RPMI7951 (cell line): ENCODE measurements at regions not wholly inside any gene's neighbourhood (a gene's known extent, or its start where the extent isn't known, plus 50 kb on each side); places are given as distances from the start of the nearest gene placed in this dataset.
"Not testable (repeated sequence)": the region's sequence is repeated elsewhere in the genome, so short reads cannot be mapped to it uniquely, and the experiment has no call there.

ENCODE experiments used
- DNase-seq: peaks from one replicate; pipeline ENCODE4 v3.0.0-alpha.2; 2012; ENCODE audit warnings: low read depth

- no peak for DNase-seq
Observed at GRCh38 chrX:75873993-75874392, 88.9 kb upstream of the MAGEE2 start.

GRCh38 chrX:75883446-75883845 is 98.4 kb upstream of the MAGEE2 start:
- no peak for DNase-seq

DNA sequence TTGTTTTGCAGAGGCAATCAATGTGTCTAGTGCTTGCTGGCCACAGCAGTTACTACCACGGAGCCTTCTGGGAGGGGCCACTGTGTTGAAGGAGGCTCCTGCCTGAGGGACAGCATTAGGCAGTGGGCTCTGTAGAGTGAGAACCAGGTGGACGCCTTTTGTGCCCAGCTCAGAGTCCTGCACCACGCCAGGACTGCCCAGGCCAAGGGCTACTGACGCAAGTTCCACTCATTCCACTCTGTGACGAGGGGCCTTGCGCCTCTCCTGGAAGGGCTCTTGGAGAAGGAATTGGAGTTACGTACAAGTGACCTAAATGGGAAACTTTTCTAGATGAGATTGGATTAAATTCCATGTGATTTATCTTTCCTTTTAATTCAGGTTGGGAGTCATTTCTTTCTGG is 102.8 kb upstream of the MAGEE2 start:
- no peak for DNase-seq

DNA sequence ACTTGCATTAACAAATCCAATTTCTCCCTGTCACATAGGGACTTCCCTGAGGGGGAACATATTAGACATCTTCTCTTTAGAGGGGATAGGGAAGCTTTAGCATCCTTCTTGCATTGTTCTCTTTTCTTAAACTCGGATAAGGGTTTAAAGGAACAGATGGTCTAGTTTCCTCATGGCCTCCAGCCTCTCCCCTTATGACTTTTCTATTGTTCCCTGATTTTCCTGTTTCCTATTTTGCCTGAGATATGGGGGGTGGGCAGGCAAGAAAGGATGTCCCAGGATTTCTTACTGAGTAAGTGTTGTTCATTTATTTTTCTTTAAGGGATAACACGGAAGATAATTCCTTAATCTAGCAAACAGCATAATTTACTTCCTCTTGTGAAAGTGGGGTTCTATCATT is 107.7 kb upstream of the MAGEE2 start:
- no peak for DNase-seq

- DNase-seq = no peak
Observed at GRCh38 chrX:75893281-75893680, 108.2 kb upstream of the MAGEE2 start.

- no peak for DNase-seq
Observed at GRCh38 chrX:75911716-75912115, 126.7 kb upstream of the MAGEE2 start.

GRCh38 chrX:75957107-75957610 is 172.1 kb upstream of the MAGEE2 start:
- no peak for DNase-seq

GRCh38 chrX:75961321-75961720 is 176.3 kb upstream of the MAGEE2 start:
- DNase-seq = not testable (repeated sequence)

DNA sequence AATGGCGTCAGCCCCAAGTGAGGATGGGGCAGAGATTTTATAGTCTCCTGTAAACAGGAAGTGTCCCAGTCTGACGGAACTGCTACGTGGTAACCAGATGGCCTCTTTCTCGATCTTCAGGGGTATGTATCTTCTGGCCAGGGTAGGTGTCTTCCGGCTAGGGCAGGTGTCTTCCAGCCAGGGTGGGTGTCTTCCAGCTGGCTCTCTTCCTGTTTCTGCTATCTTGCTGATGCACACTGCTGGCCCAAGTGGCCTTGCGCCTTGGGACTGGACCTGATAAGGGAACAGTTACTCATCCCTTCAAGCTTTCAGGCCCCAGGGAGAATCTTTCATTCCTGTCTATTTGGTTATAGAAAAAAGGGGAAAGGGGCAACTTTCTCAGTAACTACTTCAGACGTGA is 178.7 kb upstream of the MAGEE2 start:
- no peak for DNase-seq

DNA sequence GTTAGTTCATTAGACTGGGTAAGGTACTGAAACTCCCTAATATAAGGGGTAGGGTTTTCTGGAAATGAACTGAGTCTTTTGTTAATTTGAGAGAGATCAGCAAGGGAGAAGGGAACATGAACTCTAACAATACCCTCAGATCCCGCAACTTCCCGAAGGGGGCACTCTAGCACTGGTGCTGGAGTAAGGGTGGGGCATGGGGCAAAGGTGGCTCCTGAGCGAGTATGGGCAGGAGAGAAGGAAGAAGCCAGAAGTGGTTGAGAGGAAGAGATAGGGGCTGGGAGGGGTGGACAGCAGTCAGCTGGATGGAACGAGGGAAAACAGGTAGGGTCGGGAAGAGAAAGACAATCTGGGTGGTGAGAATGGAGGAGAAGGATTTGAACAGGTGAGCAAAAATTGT is 183.2 kb upstream of the MAGEE2 start:
- DNase-seq = peak; percentile 1

DNA sequence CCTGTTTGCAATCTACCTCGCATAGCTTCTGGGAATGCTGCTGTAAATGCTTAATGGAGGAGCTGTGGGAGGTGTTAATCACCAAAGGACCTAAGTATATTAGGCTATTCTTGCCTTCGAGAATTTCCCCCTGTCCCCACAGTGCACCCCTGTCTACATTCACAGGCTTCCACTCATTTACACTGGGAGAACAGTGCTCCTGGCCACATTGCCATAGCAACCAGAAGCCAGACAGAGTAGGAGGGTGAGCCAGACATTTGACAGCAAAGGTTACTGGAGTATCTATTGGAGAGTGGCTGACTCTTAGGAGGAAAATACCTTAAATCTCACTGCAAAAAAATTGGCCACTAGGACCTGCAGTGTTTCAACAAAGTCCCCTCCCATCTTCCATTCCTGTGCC is 185.9 kb upstream of the PBDC1 start:
- no peak for DNase-seq

DNA sequence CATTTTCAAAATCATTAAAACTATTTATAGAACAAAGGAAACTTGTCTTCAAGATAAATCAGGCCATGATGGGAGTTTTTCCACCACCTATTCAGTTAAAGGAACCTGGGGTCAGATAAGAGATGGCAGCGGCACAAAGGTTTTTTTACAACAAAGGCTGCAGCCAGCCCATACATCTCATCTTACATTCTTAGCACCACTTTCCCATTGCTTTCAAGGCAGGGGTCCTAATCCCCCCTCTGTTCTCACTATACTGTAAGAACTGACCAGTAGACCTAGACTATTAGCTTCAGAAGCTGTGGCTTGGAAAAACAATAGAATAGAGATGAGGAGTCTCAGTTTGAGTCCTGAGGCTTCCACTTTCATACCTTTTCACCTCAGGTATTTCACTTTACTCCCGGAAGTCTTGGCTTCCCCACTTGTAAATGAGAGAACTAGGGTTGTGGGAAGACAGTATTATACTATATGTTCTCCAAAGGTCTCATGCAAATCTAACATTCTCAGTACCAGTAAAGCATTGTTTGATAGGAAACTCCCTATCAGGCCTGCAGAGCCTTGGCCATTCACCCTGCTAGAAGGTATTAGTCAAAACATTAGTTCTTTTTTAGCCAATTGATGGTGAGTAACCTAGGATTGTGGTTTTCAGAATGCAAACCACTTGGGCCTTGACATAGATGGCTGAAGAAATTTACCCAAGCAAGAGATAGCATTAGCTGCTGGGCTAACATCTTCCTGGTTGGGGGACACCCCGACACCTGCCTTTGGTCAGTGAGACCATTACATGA is 182.9 kb upstream of the PBDC1 start:
- DNase-seq = no peak

DNA sequence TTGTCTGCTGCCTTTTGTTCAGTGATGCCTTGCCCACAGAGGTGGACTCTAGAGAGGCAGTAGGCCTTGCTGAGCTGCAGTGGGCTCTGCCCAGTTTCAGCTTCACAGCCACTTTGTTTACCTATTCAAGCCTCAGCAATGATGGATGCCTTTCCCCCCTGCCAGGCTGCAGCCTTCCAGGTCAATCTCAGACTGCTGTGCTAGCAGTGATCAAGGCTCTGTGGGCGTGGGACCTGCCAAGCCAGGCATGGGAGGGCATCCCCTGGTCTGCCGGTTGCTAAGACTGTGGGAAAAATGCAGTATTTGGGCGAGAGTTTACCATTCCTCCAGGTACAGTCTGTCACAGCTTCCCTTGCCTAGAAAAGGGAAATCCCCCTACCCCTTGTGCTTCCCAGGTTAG is 175.2 kb upstream of the PBDC1 start:
- no peak for DNase-seq

GRCh38 chrX:76014321-76014720 is 158.5 kb upstream of the PBDC1 start:
- no peak for DNase-seq

GRCh38 chrX:76026292-76026691 is 146.6 kb upstream of the PBDC1 start:
- DNase-seq = no peak

- no peak for DNase-seq
Observed at GRCh38 chrX:76026751-76027150, 146.1 kb upstream of the PBDC1 start.

- peak; percentile 72 for DNase-seq
Observed at GRCh38 chrX:76029385-76029784, 143.5 kb upstream of the PBDC1 start.

GRCh38 chrX:76064825-76065224 is 108.0 kb upstream of the PBDC1 start:
- no peak for DNase-seq

- no peak for DNase-seq
Observed at GRCh38 chrX:76076124-76076523, 96.7 kb upstream of the PBDC1 start.

- peak; percentile 2 for DNase-seq
Observed at GRCh38 chrX:76109654-76110053, 63.2 kb upstream of the PBDC1 start.
